ENCODE measurements at regions not wholly inside any gene's neighbourhood (a gene's known extent, or its start where the extent isn't known, plus 50 kb on each side); places are given as distances from the start of the nearest gene placed in this dataset.
"Not testable (repeated sequence)": the region's sequence is repeated elsewhere in the genome, so short reads cannot be mapped to it uniquely, and the experiment has no call there.

GRCh38 chr14:25436288-25436875 is 386.4 kb upstream of the STXBP6 start:
- DNase-seq (ENCODE audit: low spot score), result no peak

- DNase-seq (ENCODE audit: low spot score), result no peak
These were observed 381.5 kb upstream of the STXBP6 start for GRCh38 chr14:25431211-25432076.

- DNase-seq (ENCODE audit: low spot score), result no peak
These were observed 380.9 kb upstream of the STXBP6 start for GRCh38 chr14:25430808-25431207.

- no peak for DNase-seq (ENCODE audit: low spot score)
These were observed 363.1 kb upstream of the STXBP6 start for GRCh38 chr14:25412998-25413397.

GRCh38 chr14:25411781-25412757 is 362.1 kb upstream of the STXBP6 start:
- DNase-seq (ENCODE audit: low spot score), result no peak

GRCh38 chr14:25406818-25407217 is 356.9 kb upstream of the STXBP6 start:
- DNase-seq (ENCODE audit: low spot score), result no peak

GRCh38 chr14:25400607-25401206 is 350.8 kb upstream of the STXBP6 start:
- no peak for DNase-seq (ENCODE audit: low spot score)

GRCh38 chr14:25396128-25396527 is 346.2 kb upstream of the STXBP6 start:
- no peak for DNase-seq (ENCODE audit: low spot score)

- no peak for DNase-seq (ENCODE audit: low spot score)
These were observed 344.9 kb upstream of the STXBP6 start for GRCh38 chr14:25394791-25395391.

GRCh38 chr14:25394356-25394755 is 344.4 kb upstream of the STXBP6 start:
- DNase-seq (ENCODE audit: low spot score), result no peak

- no peak for DNase-seq (ENCODE audit: low spot score)
These were observed 340.0 kb upstream of the STXBP6 start for GRCh38 chr14:25389948-25390347.

GRCh38 chr14:25381498-25381897 is 331.6 kb upstream of the STXBP6 start:
- no peak for DNase-seq (ENCODE audit: low spot score)

GRCh38 chr14:25375639-25376038 is 325.7 kb upstream of the STXBP6 start:
- no peak for DNase-seq (ENCODE audit: low spot score)

GRCh38 chr14:25371068-25371467 is 321.1 kb upstream of the STXBP6 start:
- DNase-seq (ENCODE audit: low spot score), result no peak

- not testable (repeated sequence) for DNase-seq (ENCODE audit: low spot score)
These were observed 320.1 kb upstream of the STXBP6 start for GRCh38 chr14:25370057-25370456.

- no peak for DNase-seq (ENCODE audit: low spot score)
These were observed 308.4 kb upstream of the STXBP6 start for GRCh38 chr14:25358330-25358729.

- no peak for DNase-seq (ENCODE audit: low spot score)
These were observed 301.3 kb upstream of the STXBP6 start for GRCh38 chr14:25351269-25351668.

GRCh38 chr14:25350802-25351201 is 300.9 kb upstream of the STXBP6 start:
- no peak for DNase-seq (ENCODE audit: low spot score)

- no peak for DNase-seq (ENCODE audit: low spot score)
These were observed 300.1 kb upstream of the STXBP6 start for GRCh38 chr14:25350021-25350420.

- no peak for DNase-seq (ENCODE audit: low spot score)
These were observed 299.3 kb upstream of the STXBP6 start for GRCh38 chr14:25349269-25349668.

- no peak for DNase-seq (ENCODE audit: low spot score)
These were observed 290.9 kb upstream of the STXBP6 start for GRCh38 chr14:25340882-25341281.

GRCh38 chr14:25322784-25323183 is 272.8 kb upstream of the STXBP6 start:
- no peak for DNase-seq (ENCODE audit: low spot score)
